Karpas-422 (cell line): ENCODE measurements at regions not wholly inside any gene's neighbourhood (a gene's known extent, or its start where the extent isn't known, plus 50 kb on each side); places are given as distances from the start of the nearest gene placed in this dataset.

Source experiments
- DNase-seq: peaks from one replicate; pipeline ENCODE4 v3.0.0-alpha.2; 2015
- H2AFZ ChIP-seq: fragments of 200-600 bp; sonication (generic); 2 replicates; pipeline ENCODE4 v1.6.1; 2014; ENCODE audit warnings: antibody characterized with exemption, low read length, mixed read lengths
- H3K27ac ChIP-seq: fragments of 200-600 bp; sonication (generic); 2 replicates; pipeline ENCODE4 v1.5.1; 2014; ENCODE audit warnings: mild to moderate bottlenecking, low read length, moderate library complexity
- H3K27me3 ChIP-seq: fragments of 200-600 bp; sonication (generic); 2 replicates; pipeline ENCODE4 v1.6.1; 2014; ENCODE audit warnings: low read length, mixed read lengths
- H3K36me3 ChIP-seq: fragments of 200-600 bp; sonication (generic); 2 replicates; pipeline ENCODE4 v1.6.1; 2014; ENCODE audit warnings: low read length, mixed read lengths; ENCODE audit not compliant: insufficient read depth
- H3K4me1 ChIP-seq: fragments of 200-600 bp; sonication (generic); 2 replicates; pipeline ENCODE4 v1.6.1; 2014; ENCODE audit warnings: mild to moderate bottlenecking, low read length, mixed read lengths
- H3K4me2 ChIP-seq: fragments of 200-600 bp; sonication (generic); 2 replicates; pipeline ENCODE4 v1.6.1; 2014; ENCODE audit warnings: low read length, low read depth, mild to moderate bottlenecking; ENCODE audit not compliant: poor library complexity, severe bottlenecking
- H3K4me3 ChIP-seq: fragments of 200-600 bp; sonication (generic); 2 replicates; pipeline ENCODE4 v1.5.1; 2014; ENCODE audit warnings: mild to moderate bottlenecking, antibody characterized with exemption, low read length, mixed read lengths
- H3K79me2 ChIP-seq: fragments of 200-600 bp; sonication (generic); 2 replicates; pipeline ENCODE4 v1.6.1; 2014; ENCODE audit warnings: mild to moderate bottlenecking, low read length, mixed read lengths
- H3K9ac ChIP-seq: fragments of 200-600 bp; sonication (generic); 2 replicates; pipeline ENCODE4 v1.6.0; 2014; ENCODE audit warnings: low read length
- H3K9me2 ChIP-seq: fragments of 200-600 bp; sonication (generic), shearing (Covaris generic); replicated peaks from 2 replicates; pipeline ENCODE4 v1.6.0; 2014; ENCODE audit warnings: mild to moderate bottlenecking, low read length, moderate library complexity; ENCODE audit not compliant: insufficient read depth
- H3K9me3 ChIP-seq: fragments of 300-700, 200-600 bp; sonication (generic); 2 replicates; pipeline ENCODE4 v1.6.1; 2014; ENCODE audit warnings: low read length, mixed read lengths
- H4K20me1 ChIP-seq: fragments of 200-600 bp; sonication (generic); 2 replicates; pipeline ENCODE4 v1.6.1; 2014; ENCODE audit warnings: mild to moderate bottlenecking, antibody characterized with exemption, low read length, low read depth; ENCODE audit not compliant: insufficient read depth

GRCh38 chr4:115356176-115356575 is 242.8 kb upstream of the NDST4 start:
- H3K9ac ChIP-seq: no peak overlapping the region
- H3K4me1 ChIP-seq: no peaks in the 10 kb centered on the region
- H3K79me2 ChIP-seq: no peaks in the 10 kb centered on the region
- H3K4me2 ChIP-seq: no peak overlapping the region
- no peaks in the 10 kb centered on the region for H3K27me3 ChIP-seq
- H2AFZ ChIP-seq: no peak overlapping the region
- no peak overlapping the region for H3K27ac ChIP-seq
- no peak for DNase-seq
- no peaks in the 10 kb centered on the region for H3K36me3 ChIP-seq
- no peaks in the 10 kb centered on the region for H3K9me3 ChIP-seq
- no peaks in the 10 kb centered on the region for H4K20me1 ChIP-seq
- no peaks in the 10 kb centered on the region for H3K9me2 ChIP-seq
- H3K4me3 ChIP-seq: no peak overlapping the region

GRCh38 chr4:115355329-115355728 is 241.9 kb upstream of the NDST4 start:
- Histone ChIP-seq H4K20me1 (no peaks in the 10 kb centered on the region), H3K9me2 (no peaks in the 10 kb centered on the region), H3K27me3 (no peaks in the 10 kb centered on the region), H3K79me2 (no peaks in the 10 kb centered on the region), H3K27ac (no peak overlapping the region), H3K4me1 (no peaks in the 10 kb centered on the region), H3K9me3 (no peaks in the 10 kb centered on the region), H3K36me3 (no peaks in the 10 kb centered on the region), H2AFZ (no peak overlapping the region), H3K4me3 (no peak overlapping the region), H3K9ac (no peak overlapping the region), H3K4me2 (no peak overlapping the region)
- DNase-seq: no peak

GRCh38 chr4:115353370-115353769 is 239.9 kb upstream of the NDST4 start:
- H3K4me3 ChIP-seq: no peak overlapping the region
- H3K9me2 ChIP-seq: no peaks in the 10 kb centered on the region
- no peak overlapping the region for H3K9ac ChIP-seq
- no peak overlapping the region for H3K4me2 ChIP-seq
- no peaks in the 10 kb centered on the region for H3K4me1 ChIP-seq
- no peaks in the 10 kb centered on the region for H4K20me1 ChIP-seq
- no peaks in the 10 kb centered on the region for H3K9me3 ChIP-seq
- no peaks in the 10 kb centered on the region for H3K36me3 ChIP-seq
- H2AFZ ChIP-seq: no peak overlapping the region
- H3K79me2 ChIP-seq: no peaks in the 10 kb centered on the region
- no peak for DNase-seq
- no peak overlapping the region for H3K27ac ChIP-seq
- no peaks in the 10 kb centered on the region for H3K27me3 ChIP-seq

- Histone ChIP-seq H2AFZ (no peak overlapping the region), H3K27me3 (no peaks in the 10 kb centered on the region), H3K27ac (no peak overlapping the region), H3K4me2 (no peak overlapping the region), H3K79me2 (no peaks in the 10 kb centered on the region), H4K20me1 (no peaks in the 10 kb centered on the region), H3K9me2 (no peaks in the 10 kb centered on the region), H3K9ac (no peak overlapping the region), H3K36me3 (no peaks in the 10 kb centered on the region), H3K4me3 (no peak overlapping the region), H3K9me3 (no peaks in the 10 kb centered on the region), H3K4me1 (no peaks in the 10 kb centered on the region)
- no peak for DNase-seq
Observed at GRCh38 chr4:115343171-115343570, 229.8 kb upstream of the NDST4 start.

GRCh38 chr4:115334736-115335411 is 221.5 kb upstream of the NDST4 start:
- no peak overlapping the region for H3K4me3 ChIP-seq
- H4K20me1 ChIP-seq: no peaks in the 10 kb centered on the region
- no peaks in the 10 kb centered on the region for H3K9me3 ChIP-seq
- no peak overlapping the region for H3K9ac ChIP-seq
- H2AFZ ChIP-seq: no peak overlapping the region
- no peaks in the 10 kb centered on the region for H3K9me2 ChIP-seq
- no peaks in the 10 kb centered on the region for H3K79me2 ChIP-seq
- H3K27ac ChIP-seq: no peak overlapping the region
- H3K4me1 ChIP-seq: no peaks in the 10 kb centered on the region
- H3K36me3 ChIP-seq: no peaks in the 10 kb centered on the region
- H3K27me3 ChIP-seq: no peaks in the 10 kb centered on the region
- no peak for DNase-seq
- no peak overlapping the region for H3K4me2 ChIP-seq

GRCh38 chr4:115332078-115332477 is 218.7 kb upstream of the NDST4 start:
- Histone ChIP-seq H3K4me3 (no peak overlapping the region), H3K9me2 (no peaks in the 10 kb centered on the region), H3K9ac (no peak overlapping the region), H3K4me1 (no peaks in the 10 kb centered on the region), H3K9me3 (no peaks in the 10 kb centered on the region), H3K4me2 (no peak overlapping the region), H3K27me3 (no peaks in the 10 kb centered on the region), H3K27ac (no peak overlapping the region), H2AFZ (no peak overlapping the region), H4K20me1 (no peaks in the 10 kb centered on the region), H3K36me3 (no peaks in the 10 kb centered on the region), H3K79me2 (no peaks in the 10 kb centered on the region)
- DNase-seq: no peak

GRCh38 chr4:115331241-115331640 is 217.8 kb upstream of the NDST4 start:
- H3K4me1 ChIP-seq: no peaks in the 10 kb centered on the region
- no peaks in the 10 kb centered on the region for H3K27me3 ChIP-seq
- no peak overlapping the region for H3K4me3 ChIP-seq
- H3K79me2 ChIP-seq: no peaks in the 10 kb centered on the region
- no peaks in the 10 kb centered on the region for H4K20me1 ChIP-seq
- no peak overlapping the region for H3K4me2 ChIP-seq
- no peak overlapping the region for H3K27ac ChIP-seq
- H3K9ac ChIP-seq: no peak overlapping the region
- no peak overlapping the region for H2AFZ ChIP-seq
- H3K36me3 ChIP-seq: no peaks in the 10 kb centered on the region
- no peaks in the 10 kb centered on the region for H3K9me2 ChIP-seq
- H3K9me3 ChIP-seq: no peaks in the 10 kb centered on the region
- no peak for DNase-seq

- H3K4me1 ChIP-seq: no peaks in the 10 kb centered on the region
- H3K9me2 ChIP-seq: no peaks in the 10 kb centered on the region
- H3K9me3 ChIP-seq: no peaks in the 10 kb centered on the region
- H3K4me3 ChIP-seq: no peak overlapping the region
- H3K9ac ChIP-seq: no peak overlapping the region
- no peak for DNase-seq
- H2AFZ ChIP-seq: no peak overlapping the region
- H3K79me2 ChIP-seq: no peaks in the 10 kb centered on the region
- no peaks in the 10 kb centered on the region for H4K20me1 ChIP-seq
- H3K4me2 ChIP-seq: no peak overlapping the region
- H3K27me3 ChIP-seq: no peaks in the 10 kb centered on the region
- H3K36me3 ChIP-seq: no peaks in the 10 kb centered on the region
- no peak overlapping the region for H3K27ac ChIP-seq
Observed at GRCh38 chr4:115325836-115326235, 212.4 kb upstream of the NDST4 start.
